ENCODE measurements at regions not wholly inside any gene's neighbourhood (a gene's known extent, or its start where the extent isn't known, plus 50 kb on each side); places are given as distances from the start of the nearest gene placed in this dataset.

GRCh38 chr2:187214306-187214705 lies 233.7 kb downstream of the CALCRL start:
- TF ChIP-seq CTCF (IDR thresholded peaks at IDR 0.05; ENCODE audit: insufficient read depth, low read length) = no peak
- no peak for TF ChIP-seq GABPA (IDR thresholded peaks at IDR 0.05; ENCODE audit: low read depth)
- no peak for TF ChIP-seq REST (IDR thresholded peaks at IDR 0.05; ENCODE audit: insufficient replicate concordance, low read depth)
